SJCRH30 (cell line): ENCODE measurements at regions not wholly inside any gene's neighbourhood (a gene's known extent, or its start where the extent isn't known, plus 50 kb on each side); places are given as distances from the start of the nearest gene placed in this dataset.

Source experiments
- DNase-seq, 2 experiments: peaks; one replicate each; pipeline ENCODE4 v3.0.0-alpha.2; 2015 to 2020
- H3K27ac ChIP-seq: fragments of 250-450 bp; sonication (Bioruptor Pico); 2 replicates; pipeline ENCODE4 v1.5.1; 2020; ENCODE audit warnings: mild to moderate bottlenecking, moderate library complexity
- H3K27me3 ChIP-seq: fragments of 250-450 bp; sonication (Bioruptor Pico); 2 replicates; pipeline ENCODE4 v1.5.1; 2020; ENCODE audit warnings: mild to moderate bottlenecking, moderate library complexity
- H3K36me3 ChIP-seq: fragments of 250-450 bp; sonication (Bioruptor Pico); 2 replicates; pipeline ENCODE4 v1.5.1; 2020; ENCODE audit warnings: mild to moderate bottlenecking, moderate library complexity
- H3K4me1 ChIP-seq: fragments of 250-450 bp; sonication (Bioruptor Pico); 2 replicates; pipeline ENCODE4 v1.5.1; 2020; ENCODE audit warnings: mild to moderate bottlenecking, moderate library complexity
- H3K4me3 ChIP-seq: fragments of 250-450 bp; sonication (Bioruptor Pico); 2 replicates; pipeline ENCODE4 v1.5.1; 2020; ENCODE audit warnings: mild to moderate bottlenecking, moderate library complexity
- H3K9me3 ChIP-seq: fragments of 250-450 bp; sonication (Bioruptor Pico); replicated peaks from 2 replicates; pipeline ENCODE4 v1.5.1; 2020; ENCODE audit warnings: mild to moderate bottlenecking, moderate library complexity

DNA sequence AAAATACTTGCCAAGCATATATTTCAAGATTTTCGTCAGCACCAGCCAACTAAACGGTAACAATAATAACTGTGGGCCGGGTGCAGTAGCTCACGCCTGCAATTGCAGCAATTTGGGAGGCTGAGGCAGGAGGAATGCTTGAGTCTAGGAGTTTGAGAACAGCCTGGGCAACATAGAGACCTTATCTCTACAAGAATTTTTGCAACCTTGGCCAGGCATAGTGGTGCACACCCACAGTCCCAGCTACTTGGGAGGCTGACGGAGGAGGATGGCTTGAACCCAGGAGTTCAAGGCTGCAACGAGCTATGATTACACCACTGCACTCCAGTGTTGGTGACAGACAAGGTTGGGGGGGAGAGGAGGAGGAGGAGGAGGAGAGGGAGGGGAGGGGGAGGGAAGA, 145.0 kb upstream of the TIAM1 start:
- Histone ChIP-seq H3K4me1 (no peaks in the 10 kb centered on the region), H3K36me3 (no peaks in the 10 kb centered on the region), H3K27me3 (no peaks in the 10 kb centered on the region), H3K9me3 (no peaks in the 10 kb centered on the region), H3K4me3 (no peak overlapping the region), H3K27ac (no peak overlapping the region)
- DNase-seq: no peak

DNA sequence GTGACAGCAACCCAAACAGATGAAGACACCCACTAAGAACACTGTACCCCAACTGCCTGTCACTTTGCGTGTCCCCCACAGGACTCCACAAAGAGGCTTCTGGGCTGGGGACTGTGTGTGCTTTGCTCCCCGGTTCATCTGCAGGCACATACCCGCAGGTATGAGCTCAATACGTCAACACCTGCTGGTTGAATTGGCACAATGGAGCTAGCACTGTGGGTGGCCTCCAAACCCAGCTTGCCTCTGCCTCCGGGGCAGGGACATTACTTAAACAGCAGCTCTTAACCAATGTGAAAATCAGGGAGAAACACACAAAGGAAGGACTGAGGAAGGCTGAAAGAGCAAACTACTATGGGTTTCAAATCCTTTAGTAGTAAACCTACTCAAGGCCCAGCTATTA, 140.2 kb upstream of the TIAM1 start:
- no peaks in the 10 kb centered on the region for H3K27me3 ChIP-seq
- no peak overlapping the region for H3K4me3 ChIP-seq
- no peak for DNase-seq
- no peaks in the 10 kb centered on the region for H3K36me3 ChIP-seq
- no peak overlapping the region for H3K27ac ChIP-seq
- H3K4me1 ChIP-seq: no peaks in the 10 kb centered on the region
- H3K9me3 ChIP-seq: no peaks in the 10 kb centered on the region

DNA sequence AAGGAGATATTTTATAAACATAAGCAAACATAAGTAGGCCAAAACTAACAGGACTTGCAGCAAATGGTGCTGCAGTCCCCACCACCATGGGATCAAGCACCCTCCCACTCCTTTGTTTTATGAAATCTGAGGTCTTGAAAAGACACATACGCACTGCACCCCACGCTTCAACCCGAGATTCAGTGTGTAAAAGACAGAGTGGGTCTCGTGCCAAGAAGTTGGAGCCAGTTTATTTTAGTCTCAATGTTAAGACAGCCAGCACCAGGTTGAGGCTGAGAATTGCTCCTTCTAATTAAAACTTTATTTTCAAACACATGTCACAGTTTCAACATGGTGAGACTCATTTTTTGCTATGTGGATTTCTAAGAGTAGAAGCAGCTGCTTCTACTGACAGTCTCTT, 139.1 kb upstream of the TIAM1 start:
- no peak for DNase-seq
- no peak overlapping the region for H3K4me3 ChIP-seq
- H3K36me3 ChIP-seq: no peaks in the 10 kb centered on the region
- H3K27me3 ChIP-seq: no peaks in the 10 kb centered on the region
- H3K4me1 ChIP-seq: no peaks in the 10 kb centered on the region
- no peaks in the 10 kb centered on the region for H3K9me3 ChIP-seq
- H3K27ac ChIP-seq: no peak overlapping the region

DNA sequence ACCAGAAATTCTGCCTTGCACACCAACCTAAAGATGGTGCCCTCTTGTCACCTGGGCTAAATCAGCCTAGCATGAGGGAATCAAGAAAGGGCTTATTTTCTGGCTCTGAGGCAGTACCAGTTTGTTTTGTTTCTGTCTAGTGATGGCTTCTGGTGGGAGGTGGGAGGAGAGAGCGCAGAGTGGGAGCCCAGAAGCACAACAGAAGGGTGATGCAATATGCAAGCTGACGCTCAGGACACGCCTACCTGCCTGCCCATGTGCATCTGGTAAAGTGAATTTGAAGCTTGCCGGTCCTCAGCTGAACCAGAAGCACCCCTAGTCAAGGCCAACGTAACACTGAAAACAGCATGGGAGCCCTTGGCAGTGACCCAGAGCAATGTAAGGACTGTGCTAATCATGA, 138.4 kb upstream of the TIAM1 start:
- no peak overlapping the region for H3K27ac ChIP-seq
- H3K4me1 ChIP-seq: no peaks in the 10 kb centered on the region
- no peak overlapping the region for H3K4me3 ChIP-seq
- H3K9me3 ChIP-seq: no peaks in the 10 kb centered on the region
- H3K27me3 ChIP-seq: no peaks in the 10 kb centered on the region
- no peaks in the 10 kb centered on the region for H3K36me3 ChIP-seq
- DNase-seq: no peak

DNA sequence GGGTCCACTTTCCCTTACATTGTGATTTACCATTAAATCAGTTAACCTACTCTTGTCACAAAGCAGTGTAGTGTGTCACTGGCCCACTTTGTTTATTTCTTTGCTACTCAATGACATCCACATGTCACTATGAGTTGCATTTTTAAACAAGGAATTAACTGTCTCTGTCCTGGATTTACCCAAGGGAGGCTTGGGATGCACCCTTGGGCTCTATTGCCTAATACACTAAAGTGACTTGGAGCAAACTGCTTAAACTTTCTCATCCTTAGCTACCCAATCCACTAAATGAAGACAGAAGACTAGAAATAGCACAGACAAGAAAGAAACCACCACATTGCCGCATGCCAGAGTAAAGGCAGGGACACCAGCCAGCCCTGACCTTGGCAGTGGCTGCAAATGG, 136.2 kb upstream of the TIAM1 start:
- H3K27me3 ChIP-seq: no peaks in the 10 kb centered on the region
- H3K4me3 ChIP-seq: no peak overlapping the region
- H3K4me1 ChIP-seq: no peaks in the 10 kb centered on the region
- no peak for DNase-seq
- H3K36me3 ChIP-seq: no peaks in the 10 kb centered on the region
- H3K27ac ChIP-seq: no peak overlapping the region
- no peaks in the 10 kb centered on the region for H3K9me3 ChIP-seq

DNA sequence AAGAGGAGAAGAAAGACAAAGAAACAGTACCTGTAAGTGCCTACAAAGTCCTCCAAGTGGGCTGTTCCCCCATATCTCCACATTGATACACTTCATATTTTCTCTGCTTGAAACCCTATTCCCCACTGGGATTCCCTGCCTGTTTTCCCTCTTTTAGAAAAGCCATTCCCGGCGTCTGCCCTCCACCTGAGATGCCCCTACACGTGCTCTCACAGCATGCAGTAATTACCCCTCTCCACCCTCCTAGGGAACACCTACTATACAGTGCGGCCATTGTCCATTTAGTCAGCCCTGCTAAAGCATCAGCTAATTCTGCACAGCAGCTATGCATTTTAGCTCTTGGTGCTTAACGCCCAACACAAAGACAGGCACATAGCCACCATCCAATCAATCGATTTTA, 135.7 kb upstream of the TIAM1 start:
- Histone ChIP-seq H3K36me3 (no peaks in the 10 kb centered on the region), H3K9me3 (no peaks in the 10 kb centered on the region), H3K4me3 (no peak overlapping the region), H3K27ac (no peak overlapping the region), H3K4me1 (no peaks in the 10 kb centered on the region), H3K27me3 (no peaks in the 10 kb centered on the region)
- DNase-seq: no peak

DNA sequence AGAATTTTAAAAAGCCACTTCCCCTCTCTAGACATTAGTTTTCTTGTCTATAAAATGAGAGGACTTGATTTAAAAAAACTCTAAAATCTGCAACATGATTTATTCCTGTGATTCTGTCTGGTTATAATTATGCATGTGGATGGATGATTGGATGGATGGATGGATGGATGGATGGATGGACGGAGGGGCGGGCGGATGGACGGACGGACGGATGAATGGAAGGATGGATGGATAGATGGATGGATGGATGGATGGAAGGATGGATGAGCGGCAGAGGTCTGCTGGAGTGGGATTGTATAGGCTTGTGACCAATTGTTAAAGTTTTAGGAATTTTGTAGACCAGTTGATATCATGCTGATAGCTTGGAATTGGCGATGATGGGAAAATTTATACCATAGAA, 135.2 kb upstream of the TIAM1 start:
- no peak overlapping the region for H3K4me3 ChIP-seq
- H3K9me3 ChIP-seq: no peaks in the 10 kb centered on the region
- H3K27ac ChIP-seq: no peak overlapping the region

DNA sequence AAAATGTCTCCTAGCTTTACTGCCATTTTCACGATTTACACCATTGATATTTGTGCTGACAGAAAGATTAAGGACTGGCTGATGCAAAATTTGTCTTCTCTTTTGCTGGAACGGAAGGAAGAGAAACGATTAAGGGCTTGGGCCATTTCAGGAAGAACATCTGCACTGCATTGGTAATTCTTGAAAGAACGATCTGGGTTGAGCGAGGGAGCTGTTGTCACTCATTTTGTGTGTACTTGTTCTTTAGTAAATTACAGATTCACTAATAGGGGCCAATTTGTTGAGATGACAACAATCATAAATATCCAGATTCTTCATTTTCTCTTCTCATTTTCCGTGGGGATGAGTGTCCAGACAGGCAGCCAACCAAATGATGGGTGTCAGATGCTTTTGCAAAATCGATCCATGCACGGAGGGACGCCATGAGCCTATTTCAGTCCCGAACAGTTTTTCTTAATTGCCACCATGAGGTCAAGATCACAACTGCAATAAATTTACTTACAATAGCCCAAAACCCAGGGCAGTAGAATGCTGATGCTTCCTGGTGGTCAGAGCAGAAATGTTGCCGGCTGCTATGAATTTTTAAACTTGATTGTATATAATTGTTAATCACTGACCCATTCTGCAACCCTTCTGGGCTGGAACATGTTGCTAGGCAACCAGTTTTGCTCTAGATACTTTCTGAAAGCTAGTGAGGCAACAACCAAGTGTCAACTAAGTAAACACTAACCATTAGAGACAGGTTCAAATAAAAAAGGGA, 132.4 kb upstream of the TIAM1 start:
- H3K36me3 ChIP-seq: no peaks in the 10 kb centered on the region
- DNase-seq: no peak
- H3K4me3 ChIP-seq: no peak overlapping the region
- H3K9me3 ChIP-seq: no peaks in the 10 kb centered on the region
- no peaks in the 10 kb centered on the region for H3K4me1 ChIP-seq
- no peak overlapping the region for H3K27ac ChIP-seq
- H3K27me3 ChIP-seq: no peaks in the 10 kb centered on the region

More for the DNA sequence above, 135.2 kb upstream of the TIAM1 start:
- no peaks in the 10 kb centered on the region for H3K36me3 ChIP-seq
- H3K27me3 ChIP-seq: no peaks in the 10 kb centered on the region
- DNase-seq: no peak
- H3K4me1 ChIP-seq: no peaks in the 10 kb centered on the region

DNA sequence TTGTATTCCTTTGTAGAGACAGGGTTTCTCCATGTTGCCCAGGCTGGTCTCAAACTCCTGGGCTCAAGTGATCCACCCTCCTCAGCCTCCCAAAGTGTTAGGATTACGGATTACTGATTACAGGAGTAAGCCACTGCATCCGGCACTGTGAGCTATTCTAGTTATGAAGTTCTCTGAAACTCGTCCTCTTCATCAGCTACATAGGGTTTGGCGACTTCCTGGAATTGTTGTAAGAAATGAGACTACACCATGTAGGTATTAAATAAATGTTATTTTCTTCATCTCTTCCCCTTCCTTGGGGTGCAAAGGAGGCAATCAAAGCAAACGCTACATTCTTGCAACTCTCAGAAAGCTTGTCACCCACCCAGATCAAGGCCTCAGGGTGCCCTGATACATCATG, 131.2 kb upstream of the TIAM1 start:
- no peak for DNase-seq
- H3K4me1 ChIP-seq: no peaks in the 10 kb centered on the region
- H3K27ac ChIP-seq: no peak overlapping the region
- no peaks in the 10 kb centered on the region for H3K9me3 ChIP-seq
- H3K36me3 ChIP-seq: no peaks in the 10 kb centered on the region
- H3K27me3 ChIP-seq: no peaks in the 10 kb centered on the region
- no peak overlapping the region for H3K4me3 ChIP-seq

DNA sequence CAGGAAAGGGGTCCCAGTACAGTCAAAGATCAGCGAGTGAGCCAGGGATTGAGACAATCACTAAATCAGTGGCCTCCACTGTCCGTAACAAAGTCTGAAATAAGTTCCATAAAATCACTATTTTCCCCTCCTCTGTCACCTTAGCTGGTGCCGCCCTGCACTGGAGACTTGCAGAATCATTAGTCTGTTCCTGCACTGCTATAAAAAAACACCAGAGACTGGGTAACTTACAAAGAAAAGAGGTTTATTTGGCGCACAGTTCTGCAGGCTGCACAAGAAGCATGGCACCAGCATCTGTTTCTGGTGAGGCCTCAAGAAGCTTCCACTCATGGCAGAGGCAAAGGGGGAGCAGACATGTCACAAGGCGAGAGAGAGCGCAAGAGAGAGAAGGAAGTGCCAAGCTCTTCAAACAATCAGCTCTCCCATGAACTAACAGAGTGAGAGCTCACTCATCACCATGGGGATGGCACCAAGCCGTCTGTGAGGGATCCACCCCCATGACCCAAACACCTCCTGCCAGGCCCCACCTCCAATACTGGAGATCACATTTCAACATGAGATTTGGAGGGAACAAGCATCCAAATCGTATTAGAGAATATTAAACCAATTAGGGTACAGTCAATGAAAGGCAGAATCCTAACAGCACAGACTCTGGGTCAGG, 129.8 kb upstream of the TIAM1 start:
- no peaks in the 10 kb centered on the region for H3K36me3 ChIP-seq
- no peaks in the 10 kb centered on the region for H3K9me3 ChIP-seq
- H3K4me1 ChIP-seq: no peaks in the 10 kb centered on the region
- no peaks in the 10 kb centered on the region for H3K27me3 ChIP-seq
- no peak overlapping the region for H3K4me3 ChIP-seq
- DNase-seq: no peak
- no peak overlapping the region for H3K27ac ChIP-seq

DNA sequence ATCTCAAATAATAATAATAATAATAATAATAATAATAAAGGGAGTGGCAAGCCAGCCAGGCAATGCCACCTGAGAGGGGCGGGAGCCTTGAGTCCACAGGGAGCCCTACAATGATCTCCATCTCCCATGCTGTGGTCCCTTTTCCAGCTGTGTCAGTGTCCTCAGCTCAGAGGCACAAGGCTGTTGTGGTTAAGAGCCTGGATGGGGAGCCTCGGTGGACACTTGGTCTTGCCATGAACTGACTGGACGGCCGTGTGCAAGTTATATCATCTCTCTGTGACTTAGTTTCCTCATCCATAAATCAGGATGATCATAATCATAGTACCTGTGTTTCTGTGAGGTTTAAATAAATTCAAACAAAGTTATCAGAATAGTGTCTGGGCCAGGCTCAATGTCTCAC, 127.8 kb upstream of the TIAM1 start:
- no peak overlapping the region for H3K4me3 ChIP-seq
- no peak for DNase-seq
- H3K27me3 ChIP-seq: no peaks in the 10 kb centered on the region
- H3K9me3 ChIP-seq: no peaks in the 10 kb centered on the region
- no peaks in the 10 kb centered on the region for H3K4me1 ChIP-seq
- no peaks in the 10 kb centered on the region for H3K36me3 ChIP-seq
- no peak overlapping the region for H3K27ac ChIP-seq

DNA sequence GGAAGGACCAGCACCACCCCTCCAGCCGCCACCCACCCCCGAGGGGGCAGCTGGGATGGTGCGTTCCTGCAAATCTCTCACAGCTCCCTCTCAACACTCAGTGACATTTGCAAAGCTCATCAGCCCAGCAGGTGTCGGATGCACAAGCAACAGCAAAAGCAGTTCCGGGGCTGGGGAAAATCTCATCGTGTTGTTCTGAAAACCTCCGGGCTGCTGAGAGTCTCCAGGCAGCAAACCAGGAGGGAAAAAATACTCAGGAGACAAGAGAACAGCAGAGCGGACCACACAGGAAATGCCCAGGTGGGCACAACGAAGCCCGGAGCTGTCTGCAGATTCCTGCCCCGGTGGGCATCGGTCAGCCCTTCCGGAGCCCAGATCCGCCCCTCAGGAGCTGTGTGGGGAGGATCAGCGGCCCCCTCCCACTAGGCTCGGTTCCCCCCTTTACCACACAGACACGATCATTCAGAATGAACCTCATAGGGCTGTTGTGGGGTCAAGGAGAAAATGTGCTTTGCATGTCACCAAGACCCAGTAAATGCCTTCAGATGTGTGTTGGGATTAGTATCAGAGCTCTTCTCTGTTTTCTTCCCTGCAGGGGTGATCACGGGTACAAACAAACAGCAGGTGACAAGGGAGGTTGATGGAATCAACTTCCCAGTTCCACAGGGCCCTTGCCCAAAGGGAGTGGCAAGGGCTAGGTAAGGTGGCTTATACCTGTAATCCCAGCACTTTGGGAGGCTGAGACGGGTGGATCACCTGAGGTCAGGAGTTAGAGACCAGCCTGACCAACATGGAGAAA, 127.0 kb upstream of the TIAM1 start:
- H3K9me3 ChIP-seq: no peaks in the 10 kb centered on the region
- no peak for DNase-seq
- H3K4me3 ChIP-seq: no peak overlapping the region
- no peaks in the 10 kb centered on the region for H3K27me3 ChIP-seq
- H3K36me3 ChIP-seq: no peaks in the 10 kb centered on the region
- no peak overlapping the region for H3K27ac ChIP-seq
- no peaks in the 10 kb centered on the region for H3K4me1 ChIP-seq

DNA sequence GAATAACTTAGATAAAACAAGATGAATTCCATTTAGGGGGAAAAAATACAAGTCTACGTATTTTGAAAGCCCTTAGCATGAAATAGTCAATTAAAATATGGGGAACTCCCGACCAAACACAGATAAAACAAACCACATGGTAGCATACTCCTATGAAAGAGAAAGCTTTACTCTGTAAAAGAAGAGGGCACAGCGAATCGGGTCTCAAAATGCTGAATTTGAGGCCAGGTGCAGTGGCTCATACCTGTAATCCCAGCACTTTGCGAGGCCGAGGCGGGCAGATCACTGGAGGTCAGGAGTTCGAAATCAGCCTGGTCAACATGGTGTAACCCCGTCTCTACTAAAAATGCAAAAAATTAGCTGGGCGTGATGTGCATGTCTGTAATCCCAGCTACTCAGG, 116.9 kb upstream of the TIAM1 start:
- no peaks in the 10 kb centered on the region for H3K27me3 ChIP-seq
- no peak for DNase-seq
- H3K9me3 ChIP-seq: no peaks in the 10 kb centered on the region
- H3K27ac ChIP-seq: no peak overlapping the region
- H3K4me3 ChIP-seq: no peak overlapping the region
- no peaks in the 10 kb centered on the region for H3K36me3 ChIP-seq
- H3K4me1 ChIP-seq: no peaks in the 10 kb centered on the region

DNA sequence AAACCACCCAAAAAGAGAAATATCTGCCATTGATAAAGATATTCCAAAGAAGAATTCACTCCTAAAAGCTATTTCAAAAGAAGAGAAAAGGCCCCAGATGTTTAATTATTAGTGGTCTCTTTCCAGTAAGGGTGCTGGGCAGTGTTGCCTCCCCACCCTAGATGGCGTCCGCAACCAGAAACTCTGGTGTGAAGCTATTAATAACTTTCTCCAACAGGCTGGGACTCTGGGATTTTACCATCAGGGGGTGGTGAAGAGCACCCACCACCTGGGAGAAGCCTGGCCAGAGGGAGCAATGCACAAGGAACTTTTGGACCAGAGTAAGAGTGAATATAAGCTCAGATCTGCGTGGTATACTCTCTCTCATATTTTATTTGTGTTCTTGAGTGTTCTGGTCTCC, 115.4 kb upstream of the TIAM1 start:
- Histone ChIP-seq H3K36me3 (no peaks in the 10 kb centered on the region), H3K27ac (no peak overlapping the region), H3K4me1 (no peaks in the 10 kb centered on the region), H3K9me3 (no peaks in the 10 kb centered on the region), H3K4me3 (no peak overlapping the region), H3K27me3 (no peaks in the 10 kb centered on the region)
- DNase-seq: no peak

DNA sequence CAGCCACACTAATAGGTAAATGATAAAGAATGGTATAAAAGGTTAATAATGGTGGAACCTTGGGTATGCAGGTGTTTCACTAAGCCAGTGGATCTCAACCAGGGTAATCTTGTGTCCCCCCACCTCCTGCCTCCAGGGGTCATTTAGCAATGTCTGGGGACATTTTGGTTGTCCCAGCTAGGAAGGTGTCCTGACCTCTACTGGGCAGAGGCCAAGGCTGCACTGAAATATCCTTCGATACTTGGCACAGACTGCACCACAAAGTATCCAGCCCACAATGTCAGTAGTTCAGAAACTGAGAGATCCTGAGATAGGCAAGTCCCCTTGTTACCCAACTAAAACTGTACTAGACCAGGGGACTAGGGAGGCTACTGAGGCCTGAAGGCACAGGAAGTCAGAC, 113.6 kb upstream of the TIAM1 start:
- H3K36me3 ChIP-seq: no peaks in the 10 kb centered on the region
- no peak overlapping the region for H3K27ac ChIP-seq
- H3K4me3 ChIP-seq: no peak overlapping the region
- no peak for DNase-seq
- H3K9me3 ChIP-seq: no peaks in the 10 kb centered on the region
- H3K4me1 ChIP-seq: no peaks in the 10 kb centered on the region
- no peaks in the 10 kb centered on the region for H3K27me3 ChIP-seq
